Stimulated activated CD4-positive, alpha-beta T cell treated with anti-CD3 and anti-CD28 coated beads, Interleukin-2, amount 100 ng/mL, for 48 hours (primary cell): ENCODE measurements at regions not wholly inside any gene's neighbourhood (a gene's known extent, or its start where the extent isn't known, plus 50 kb on each side); places are given as distances from the start of the nearest gene placed in this dataset.

ENCODE experiments used
- DNase-seq, 2 donors: peaks; one replicate each; pipeline ENCODE4 v3.0.0-alpha.2; 2020

GRCh38 chr13:90116121-90116520, 1231.4 kb upstream of the MIR17HG start:
- DNase-seq = no peak

GRCh38 chr13:90118467-90119071, 1228.9 kb upstream of the MIR17HG start:
- DNase-seq = no peak

GRCh38 chr13:90120026-90120425, 1227.5 kb upstream of the MIR17HG start:
- DNase-seq = no peak

- no peak for DNase-seq
These were observed 1225.7 kb upstream of the MIR17HG start for GRCh38 chr13:90121784-90122183.

- no peak for DNase-seq
These were observed 1225.0 kb upstream of the MIR17HG start for GRCh38 chr13:90122531-90122930.

GRCh38 chr13:90135558-90135957, 1211.9 kb upstream of the MIR17HG start:
- DNase-seq = no peak

GRCh38 chr13:90142251-90142650, 1205.2 kb upstream of the MIR17HG start:
- no peak for DNase-seq

- DNase-seq = no peak
These were observed 1193.1 kb upstream of the MIR17HG start for GRCh38 chr13:90154311-90154960.

- no peak for DNase-seq
These were observed 1191.1 kb upstream of the MIR17HG start for GRCh38 chr13:90156390-90156789.

GRCh38 chr13:90168953-90169352, 1178.5 kb upstream of the MIR17HG start:
- no peak for DNase-seq

- DNase-seq = no peak
These were observed 1177.3 kb upstream of the MIR17HG start for GRCh38 chr13:90170208-90170607.

- DNase-seq = no peak
These were observed 1175.8 kb upstream of the MIR17HG start for GRCh38 chr13:90171649-90172048.

GRCh38 chr13:90177512-90177911, 1170.0 kb upstream of the MIR17HG start:
- no peak for DNase-seq

GRCh38 chr13:90184355-90184754, 1163.1 kb upstream of the MIR17HG start:
- DNase-seq = no peak

GRCh38 chr13:90185734-90186133, 1161.8 kb upstream of the MIR17HG start:
- DNase-seq = no peak

GRCh38 chr13:90187478-90188350, 1159.8 kb upstream of the MIR17HG start:
- no peak for DNase-seq

GRCh38 chr13:90188351-90188636, 1159.2 kb upstream of the MIR17HG start:
- no peak for DNase-seq

- no peak for DNase-seq
These were observed 1149.8 kb upstream of the MIR17HG start for GRCh38 chr13:90197722-90198121.

- DNase-seq = no peak
These were observed 1146.3 kb upstream of the MIR17HG start for GRCh38 chr13:90201202-90201601.

- no peak for DNase-seq
These were observed 1145.6 kb upstream of the MIR17HG start for GRCh38 chr13:90201676-90202460.

- DNase-seq = no peak
These were observed 1142.4 kb upstream of the MIR17HG start for GRCh38 chr13:90205081-90205480.

- DNase-seq = no peak
These were observed 1141.6 kb upstream of the MIR17HG start for GRCh38 chr13:90205911-90206310.

GRCh38 chr13:90217275-90217674, 1130.2 kb upstream of the MIR17HG start:
- no peak for DNase-seq
